GM23338 (cell line): ENCODE measurements at regions not wholly inside any gene's neighbourhood (a gene's known extent, or its start where the extent isn't known, plus 50 kb on each side); places are given as distances from the start of the nearest gene placed in this dataset.

Source experiments
- ATAC-seq: fragments of 200-7000 bp; cut with Tn5 transposase; 3 replicates; pipeline ENCODE4 v1.9.1; 2020
- DNase-seq: peaks from one replicate; pipeline ENCODE4 v3.0.0-alpha.2; 2015; ENCODE audit warnings: low spot score
- H2AFZ ChIP-seq: fragments of 200-600 bp; sonication (generic); 2 replicates; pipeline ENCODE4 v1.8.0; 2016; ENCODE audit warnings: antibody characterized with exemption, mild to moderate bottlenecking, moderate library complexity
- H3F3A ChIP-seq: fragments of 200-600 bp; sonication (generic); replicated peaks from 2 replicates; pipeline ENCODE4 v1.8.0; 2017; ENCODE audit warnings: antibody characterized with exemption, mixed run types, low read depth
- H3K27ac ChIP-seq: fragments of 200-600 bp; sonication (generic); 2 replicates; pipeline ENCODE4 v1.6.1; 2016; ENCODE audit warnings: low read depth
- H3K27me3 ChIP-seq: fragments of 200-600 bp; sonication (generic); 2 replicates; pipeline ENCODE4 v1.8.0; 2016; ENCODE audit warnings: mild to moderate bottlenecking, mixed run types, moderate library complexity; ENCODE audit not compliant: insufficient read depth
- H3K36me3 ChIP-seq: fragments of 200-600 bp; sonication (generic); 2 replicates; pipeline ENCODE4 v1.8.0; 2016; ENCODE audit warnings: mild to moderate bottlenecking; ENCODE audit not compliant: insufficient read depth
- H3K4me1 ChIP-seq: fragments of 200-600 bp; sonication (generic); 2 replicates; pipeline ENCODE4 v1.8.0; 2016; ENCODE audit warnings: mild to moderate bottlenecking, moderate library complexity; ENCODE audit not compliant: insufficient read depth
- H3K4me2 ChIP-seq: fragments of 200-600 bp; sonication (generic); 2 replicates; pipeline ENCODE4 v1.7.1; 2017; ENCODE audit warnings: mixed run types
- H3K4me3 ChIP-seq: fragments of 200-600 bp; sonication (generic); 2 replicates; pipeline ENCODE4 v1.6.1; 2016; ENCODE audit warnings: mixed run types
- H3K79me2 ChIP-seq: fragments of 200-600 bp; sonication (generic); replicated peaks from 2 replicates; pipeline ENCODE4 v1.8.0; 2017; ENCODE audit warnings: mild to moderate bottlenecking; ENCODE audit not compliant: insufficient read depth
- H3K9me2 ChIP-seq: fragments of 200-600 bp; sonication (generic); 2 replicates; pipeline ENCODE4 v1.8.0; 2017; ENCODE audit not compliant: insufficient read depth
- H4K20me1 ChIP-seq: fragments of 200-600 bp; sonication (generic); replicated peaks from 2 replicates; pipeline ENCODE4 v1.8.0; 2017; ENCODE audit warnings: mild to moderate bottlenecking; ENCODE audit not compliant: insufficient read depth
- H3K27ac Mint-ChIP-seq: 2 replicates; pipeline ENCODE4 v1.8.0; 2020; ENCODE audit warnings: inconsistent platforms, mild to moderate bottlenecking, moderate library complexity, mixed read lengths
- H3K27me3 Mint-ChIP-seq: 3 replicates; pipeline ENCODE4 v1.8.0; 2022; ENCODE audit warnings: low read depth, mild to moderate bottlenecking, moderate library complexity, mixed read lengths, inconsistent platforms; ENCODE audit not compliant: insufficient read depth, poor library complexity
- H3K36me3 Mint-ChIP-seq: 3 replicates; pipeline ENCODE4 v1.8.0; 2021; ENCODE audit warnings: low read depth, mild to moderate bottlenecking, inconsistent platforms, moderate library complexity, mixed read lengths
- H3K4me1 Mint-ChIP-seq: 3 replicates; pipeline ENCODE4 v1.8.0; 2020; ENCODE audit warnings: mild to moderate bottlenecking, inconsistent platforms, mixed read lengths
- H3K4me3 Mint-ChIP-seq: 3 replicates; pipeline ENCODE4 v1.8.0; 2021; ENCODE audit warnings: moderate library complexity, mild to moderate bottlenecking, inconsistent platforms, mixed read lengths
- H3K9me3 Mint-ChIP-seq: 3 replicates; pipeline ENCODE4 v1.8.0; 2020; ENCODE audit warnings: moderate library complexity, mild to moderate bottlenecking, inconsistent platforms, mixed read lengths
- CREB1 ChIP-seq: fragments of 250-450 bp; sonication (Bioruptor Pico); IDR thresholded peaks from 2 replicates; pipeline ENCODE4 v1.5.0; 2020; ENCODE audit warnings: low read depth, mild to moderate bottlenecking, moderate library complexity
- ETS1 ChIP-seq: IDR thresholded peaks from 2 replicates; pipeline ENCODE4 v1.6.1; 2016; ENCODE audit warnings: antibody characterized with exemption
- EZH2 ChIP-seq: fragments of 200-600 bp; sonication (generic); IDR thresholded peaks from one replicate; pipeline ENCODE4 v1.8.0; 2017; ENCODE audit warnings: antibody characterized with exemption, mild to moderate bottlenecking, low read depth; ENCODE audit not compliant: unreplicated experiment
- EZH2phosphoT487 ChIP-seq: fragments of 200-600 bp; sonication (generic); IDR thresholded peaks from one replicate; pipeline ENCODE4 v1.8.1; 2018; ENCODE audit warnings: antibody characterized with exemption; ENCODE audit not compliant: unreplicated experiment
- JUNB ChIP-seq: IDR thresholded peaks from one replicate; pipeline ENCODE4 v1.6.1; 2016; ENCODE audit warnings: antibody characterized with exemption; ENCODE audit not compliant: unreplicated experiment
- NANOG ChIP-seq: IDR thresholded peaks from 2 replicates; pipeline ENCODE4 v1.6.1; 2016; ENCODE audit warnings: antibody characterized with exemption, borderline replicate concordance
- POLR2AphosphoS5 ChIP-seq: IDR thresholded peaks from 2 replicates; pipeline ENCODE4 v1.6.1; 2016; ENCODE audit warnings: antibody characterized with exemption, low read depth
- REST ChIP-seq: IDR thresholded peaks from one replicate; pipeline ENCODE4 v1.6.1; 2018; ENCODE audit warnings: antibody characterized with exemption; ENCODE audit not compliant: unreplicated experiment
- STAT1 ChIP-seq: IDR thresholded peaks from one replicate; pipeline ENCODE4 v1.6.1; 2016; ENCODE audit warnings: antibody characterized with exemption; ENCODE audit not compliant: unreplicated experiment
- ZNF114 ChIP-seq: fragments of 250-450 bp; sonication (Bioruptor Pico); IDR thresholded peaks from 2 replicates; pipeline ENCODE4 v1.5.0; 2020; ENCODE audit warnings: mild to moderate bottlenecking, moderate library complexity
- ZNF331 ChIP-seq: fragments of 250-450 bp; sonication (Bioruptor Pico); IDR thresholded peaks from 2 replicates; pipeline ENCODE4 v1.5.0; 2020; ENCODE audit warnings: low read depth, mild to moderate bottlenecking, moderate library complexity

- Mint-ChIP-seq H3K9me3 (no peaks in the 10 kb centered on the region; the same call in 1 of the 3 replicates), H3K27me3 (no peaks in the 10 kb centered on the region), H3K4me1 (peaks cover 6% of the 10 kb centered on the region; the same call in 2 of the 3 replicates), H3K4me3 (no peak overlapping the region), H3K27ac (no peak overlapping the region), H3K36me3 (no peaks in the 10 kb centered on the region; the same call in 2 of the 3 replicates)
- H4K20me1 ChIP-seq: no peaks in the 10 kb centered on the region
- no peaks in the 10 kb centered on the region for H3K27me3 ChIP-seq
- H3F3A ChIP-seq: no peaks in the 10 kb centered on the region
- H3K4me3 ChIP-seq: no peak overlapping the region
- no peaks in the 10 kb centered on the region for H3K79me2 ChIP-seq
- no peak overlapping the region for H2AFZ ChIP-seq
- no peak overlapping the region for H3K4me2 ChIP-seq
- no peak for ATAC-seq
- no peak for DNase-seq
- no peak overlapping the region for H3K27ac ChIP-seq
- H3K36me3 ChIP-seq: no peaks in the 10 kb centered on the region
- peaks cover 5% of the 10 kb centered on the region; the same call in 1 of the 2 replicates for H3K9me2 ChIP-seq
- no peaks in the 10 kb centered on the region for H3K4me1 ChIP-seq
- TF ChIP-seq ZNF114 (CRISPR knock-in tag): no peak
Measured at GRCh38 chr12:43098071-43098470, 453.9 kb downstream of the ADAMTS20 start.

- no peaks in the 10 kb centered on the region; the same call in 2 of the 3 replicates for H3K36me3 Mint-ChIP-seq
- no peaks in the 10 kb centered on the region for H3K27me3 ChIP-seq
- no peaks in the 10 kb centered on the region; the same call in 1 of the 3 replicates for H3K9me3 Mint-ChIP-seq
- H3K4me3 ChIP-seq: no peak overlapping the region
- H3K4me2 ChIP-seq: no peak overlapping the region
- TF ChIP-seq ETS1 (no peak), EZH2 (no peak), NANOG (no peak), STAT1 (no peak), CREB1 (CRISPR knock-in tag) (no peak), JUNB (no peak)
- no peak for DNase-seq
- H4K20me1 ChIP-seq: no peaks in the 10 kb centered on the region
- no peak overlapping the region for H2AFZ ChIP-seq
- no peaks in the 10 kb centered on the region for H3K4me1 ChIP-seq
- no peak overlapping the region for H3K27ac ChIP-seq
- no peaks in the 10 kb centered on the region for H3K79me2 ChIP-seq
- H3K27ac Mint-ChIP-seq: no peak overlapping the region
- no peaks in the 10 kb centered on the region for H3K27me3 Mint-ChIP-seq
- H3K9me2 ChIP-seq: peaks cover 11% of the 10 kb centered on the region; the same call in 1 of the 2 replicates
- no peaks in the 10 kb centered on the region for H3F3A ChIP-seq
- H3K4me3 Mint-ChIP-seq: no peak overlapping the region
- no peak for ATAC-seq
- peaks cover 2% of the 10 kb centered on the region; the same call in 2 of the 3 replicates for H3K4me1 Mint-ChIP-seq
- no peaks in the 10 kb centered on the region for H3K36me3 ChIP-seq
Measured at GRCh38 chr12:43097471-43097870, 454.5 kb downstream of the ADAMTS20 start.

GRCh38 chr12:43095669-43096280 lies 456.2 kb downstream of the ADAMTS20 start:
- Histone ChIP-seq H3K36me3 (no peaks in the 10 kb centered on the region), H4K20me1 (no peaks in the 10 kb centered on the region), H3K4me2 (no peak overlapping the region), H2AFZ (no peak overlapping the region), H3K4me1 (no peaks in the 10 kb centered on the region), H3K79me2 (no peaks in the 10 kb centered on the region), H3K4me3 (no peak overlapping the region), H3K27ac (no peak overlapping the region), H3K9me2 (peaks cover 12% of the 10 kb centered on the region; the same call in 1 of the 2 replicates), H3F3A (no peaks in the 10 kb centered on the region), H3K27me3 (no peaks in the 10 kb centered on the region)
- H3K36me3 Mint-ChIP-seq: no peaks in the 10 kb centered on the region; the same call in 2 of the 3 replicates
- no peaks in the 10 kb centered on the region for H3K4me1 Mint-ChIP-seq
- no peaks in the 10 kb centered on the region; the same call in 1 of the 3 replicates for H3K9me3 Mint-ChIP-seq
- no peaks in the 10 kb centered on the region for H3K27me3 Mint-ChIP-seq
- no peak overlapping the region for H3K27ac Mint-ChIP-seq
- DNase-seq (no peak), ATAC-seq (no peak)
- no peak overlapping the region for H3K4me3 Mint-ChIP-seq
- TF ChIP-seq CREB1 (CRISPR knock-in tag) (no peak), REST (no peak), ETS1 (no peak), NANOG (no peak), POLR2AphosphoS5 (no peak), JUNB (no peak), STAT1 (no peak), EZH2 (no peak), ZNF331 (CRISPR knock-in tag) (no peak), EZH2phosphoT487 (no peak), ZNF114 (CRISPR knock-in tag) (no peak)
